ENCODE measurements at regions not wholly inside any gene's neighbourhood (a gene's known extent, or its start where the extent isn't known, plus 50 kb on each side); places are given as distances from the start of the nearest gene placed in this dataset.

GRCh38 chr1:228824366-228824765 is 89.1 kb downstream of the RHOU start:
- TF ChIP-seq POLR2A (IDR thresholded peaks at IDR 0.05): no peak
- TF ChIP-seq CTCF (IDR thresholded peaks at IDR 0.05): no peak
- no peak for TF ChIP-seq POLR2AphosphoS5 (IDR thresholded peaks at IDR 0.05)
- H3K4me3 ChIP-seq: no peak overlapping the region
- H3K9me3 ChIP-seq: no peaks in the 10 kb centered on the region
- no peak overlapping the region for H3K27ac ChIP-seq
- intact Hi-C loops (cut with DNase I): no loop called here
- no peaks in the 10 kb centered on the region for H3K4me1 ChIP-seq (replicated peaks)
- no peaks in the 10 kb centered on the region for H3K36me3 ChIP-seq
- no peaks in the 10 kb centered on the region for H3K27me3 ChIP-seq (replicated peaks; ENCODE audit: insufficient read depth)
- DNase-seq (ENCODE audit: low spot score): no peak
- 72% methylated on average over 7 of the region's 7 CpGs for WGBS

DNA sequence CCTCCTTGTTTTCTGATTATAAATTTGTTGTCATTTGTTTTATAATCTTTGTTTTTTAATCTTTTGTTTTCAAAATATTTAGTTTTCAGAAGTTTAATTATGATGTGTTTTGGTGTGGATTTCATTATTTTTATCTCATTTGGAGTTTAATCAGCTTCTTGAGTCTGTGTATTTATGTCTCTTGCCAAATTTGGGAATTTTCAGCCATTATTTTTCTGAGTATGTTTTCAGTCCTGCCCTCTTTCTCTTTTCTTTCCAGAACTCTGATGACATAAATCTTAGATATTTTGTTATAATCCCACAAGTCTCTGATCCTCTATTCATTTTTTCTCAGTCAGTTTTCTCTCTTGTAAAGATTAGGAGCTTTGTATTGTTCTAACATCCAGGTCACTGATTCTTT is 89.8 kb downstream of the RHOU start:
- Histone ChIP-seq H3K9me3 (no peaks in the 10 kb centered on the region), H3K36me3 (no peaks in the 10 kb centered on the region), H3K27ac (no peak overlapping the region), H3K4me3 (no peak overlapping the region), H3K27me3 (replicated peaks; ENCODE audit: insufficient read depth) (no peaks in the 10 kb centered on the region), H3K4me1 (replicated peaks) (no peaks in the 10 kb centered on the region)
- intact Hi-C loops (cut with DNase I): no loop called here
- TF ChIP-seq POLR2A (IDR thresholded peaks at IDR 0.05) (no peak), CTCF (IDR thresholded peaks at IDR 0.05) (no peak), POLR2AphosphoS5 (IDR thresholded peaks at IDR 0.05) (no peak)
- no peak for DNase-seq (ENCODE audit: low spot score)

DNA sequence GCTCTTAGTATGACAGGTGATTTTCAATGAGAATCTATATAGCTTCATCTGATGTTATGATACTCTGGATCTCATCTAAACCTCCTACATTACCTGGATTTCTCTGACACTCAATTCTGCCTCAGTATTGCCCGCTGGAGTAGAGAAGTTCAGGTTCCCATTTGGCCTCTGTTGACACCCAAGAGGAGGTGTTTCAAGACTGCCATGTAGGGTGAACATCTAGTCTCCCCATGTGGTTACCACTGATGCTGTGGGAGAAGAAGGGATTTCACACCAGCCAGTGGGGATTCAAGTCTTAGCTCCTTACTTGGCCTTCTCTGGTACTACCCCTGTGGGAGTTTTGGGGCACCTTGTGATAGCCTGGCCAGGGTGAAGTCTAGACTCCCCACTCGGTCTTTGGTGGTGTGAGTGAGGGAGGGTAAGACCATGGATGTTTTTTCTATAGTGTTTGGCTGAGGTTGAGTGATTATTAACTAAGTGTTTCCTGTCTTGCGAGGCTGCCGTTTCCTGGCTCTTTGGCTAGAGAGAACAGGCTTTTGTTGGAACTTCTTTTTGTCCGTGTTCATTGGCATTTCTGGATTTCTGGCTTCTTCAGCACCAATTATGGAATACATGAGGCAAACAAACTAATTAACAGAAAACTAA is 90.7 kb downstream of the RHOU start:
- Histone ChIP-seq H3K36me3 (no peaks in the 10 kb centered on the region), H3K9me3 (no peaks in the 10 kb centered on the region), H3K27ac (no peak overlapping the region), H3K27me3 (replicated peaks; ENCODE audit: insufficient read depth) (no peaks in the 10 kb centered on the region), H3K4me1 (replicated peaks) (no peaks in the 10 kb centered on the region), H3K4me3 (no peak overlapping the region)
- DNase-seq (ENCODE audit: low spot score): no peak
- intact Hi-C loops (cut with DNase I): no loop called here
- 58% methylated on average over 5 of the region's 5 CpGs for WGBS
- no peak for TF ChIP-seq POLR2AphosphoS5 (IDR thresholded peaks at IDR 0.05)
- no peak for TF ChIP-seq CTCF (IDR thresholded peaks at IDR 0.05)
- TF ChIP-seq POLR2A (IDR thresholded peaks at IDR 0.05): no peak

GRCh38 chr1:228827019-228827418 is 91.7 kb downstream of the RHOU start:
- no peaks in the 10 kb centered on the region for H3K4me1 ChIP-seq (replicated peaks)
- H3K27ac ChIP-seq: no peak overlapping the region
- H3K27me3 ChIP-seq (replicated peaks; ENCODE audit: insufficient read depth): no peaks in the 10 kb centered on the region
- H3K36me3 ChIP-seq: no peaks in the 10 kb centered on the region
- no peak for DNase-seq (ENCODE audit: low spot score)
- whole genome bisulfite sequencing: 43% methylated on average over 3 of the region's 3 CpGs
- intact Hi-C loops (cut with DNase I): no loop called here
- TF ChIP-seq POLR2A (IDR thresholded peaks at IDR 0.05): no peak
- no peak for TF ChIP-seq CTCF (IDR thresholded peaks at IDR 0.05)
- no peak for TF ChIP-seq POLR2AphosphoS5 (IDR thresholded peaks at IDR 0.05)
- H3K9me3 ChIP-seq: no peaks in the 10 kb centered on the region
- no peak overlapping the region for H3K4me3 ChIP-seq

- no peak for TF ChIP-seq POLR2AphosphoS5 (IDR thresholded peaks at IDR 0.05)
- TF ChIP-seq POLR2A (IDR thresholded peaks at IDR 0.05): no peak
- no peak for TF ChIP-seq CTCF (IDR thresholded peaks at IDR 0.05)
- Histone ChIP-seq H3K27me3 (replicated peaks; ENCODE audit: insufficient read depth) (no peaks in the 10 kb centered on the region), H3K36me3 (no peaks in the 10 kb centered on the region), H3K4me3 (no peak overlapping the region), H3K9me3 (no peaks in the 10 kb centered on the region), H3K27ac (no peak overlapping the region), H3K4me1 (replicated peaks) (no peaks in the 10 kb centered on the region)
- intact Hi-C loops (cut with DNase I): no loop called here
- DNase-seq (ENCODE audit: low spot score): no peak
These were observed 92.9 kb downstream of the RHOU start for GRCh38 chr1:228828151-228828550.

All from prostate gland (tissue), 2 donors.